ENCODE measurements at regions not wholly inside any gene's neighbourhood (a gene's known extent, or its start where the extent isn't known, plus 50 kb on each side); places are given as distances from the start of the nearest gene placed in this dataset.

GRCh38 chr20:6709910-6710595, 57.4 kb upstream of the BMP2 start:
- Histone ChIP-seq H3K4me1 (ENCODE audit: insufficient read depth, low read length) (no peaks in the 10 kb centered on the region), H3K27ac (ENCODE audit: low read length) (no peak overlapping the region), H3K9me3 (ENCODE audit: insufficient read depth, low read length, severe bottlenecking) (no peaks in the 10 kb centered on the region), H3K79me2 (ENCODE audit: insufficient read depth, low read length) (no peaks in the 10 kb centered on the region), H3K27me3 (ENCODE audit: insufficient read depth, low read length, poor library complexity) (peaks cover 4% of the 10 kb centered on the region), H2AFZ (ENCODE audit: low read depth, low read length) (no peak overlapping the region), H3K36me3 (ENCODE audit: insufficient read depth, low read length) (no peaks in the 10 kb centered on the region), H3K4me3 (ENCODE audit: low read depth in 1 of 2, low read length in 2 of 2) (no peak overlapping the region), H4K20me1 (ENCODE audit: insufficient read depth, low read length) (no peaks in the 10 kb centered on the region), H3K4me2 (ENCODE audit: insufficient read depth, low read length) (no peak overlapping the region), H3K9ac (ENCODE audit: low read depth, low read length) (no peak overlapping the region)
- TF ChIP-seq CTCF (IDR thresholded peaks at IDR 0.05; ENCODE audit: borderline replicate concordance, extremely low read depth, low read length, poor library complexity, severe bottlenecking) (no peak), EZH2 (IDR thresholded peaks at IDR 0.05; ENCODE audit: borderline replicate concordance, low read depth, low read length, severe bottlenecking) (no peak)
- no peak for ATAC-seq (ENCODE audit: insufficient read depth, low read depth)
- DNase-seq = no peak

GRCh38 chr20:6708010-6708409, 59.5 kb upstream of the BMP2 start:
- no peaks in the 10 kb centered on the region for H3K36me3 ChIP-seq (ENCODE audit: insufficient read depth, low read length)
- no peak overlapping the region for H2AFZ ChIP-seq (ENCODE audit: low read depth, low read length)
- no peak overlapping the region for H3K9ac ChIP-seq (ENCODE audit: low read depth, low read length)
- no peak overlapping the region for H3K27ac ChIP-seq (ENCODE audit: low read length)
- ATAC-seq (ENCODE audit: insufficient read depth, low read depth) = no peak
- H3K9me3 ChIP-seq (ENCODE audit: insufficient read depth, low read length, severe bottlenecking) = no peaks in the 10 kb centered on the region
- no peaks in the 10 kb centered on the region for H3K4me1 ChIP-seq (ENCODE audit: insufficient read depth, low read length)
- H3K4me3 ChIP-seq (ENCODE audit: low read depth in 1 of 2, low read length in 2 of 2) = no peak overlapping the region
- H3K27me3 ChIP-seq (ENCODE audit: insufficient read depth, low read length, poor library complexity) = no peaks in the 10 kb centered on the region
- no peaks in the 10 kb centered on the region for H4K20me1 ChIP-seq (ENCODE audit: insufficient read depth, low read length)
- TF ChIP-seq CTCF (IDR thresholded peaks at IDR 0.05; ENCODE audit: borderline replicate concordance, extremely low read depth, low read length, poor library complexity, severe bottlenecking) (no peak), EZH2 (IDR thresholded peaks at IDR 0.05; ENCODE audit: borderline replicate concordance, low read depth, low read length, severe bottlenecking) (no peak)
- no peak overlapping the region for H3K4me2 ChIP-seq (ENCODE audit: insufficient read depth, low read length)
- DNase-seq = no peak
- no peaks in the 10 kb centered on the region for H3K79me2 ChIP-seq (ENCODE audit: insufficient read depth, low read length)

- Histone ChIP-seq H3K9me3 (ENCODE audit: insufficient read depth, low read length, severe bottlenecking) (no peaks in the 10 kb centered on the region), H3K36me3 (ENCODE audit: insufficient read depth, low read length) (no peaks in the 10 kb centered on the region), H3K27me3 (ENCODE audit: insufficient read depth, low read length, poor library complexity) (no peaks in the 10 kb centered on the region), H3K27ac (ENCODE audit: low read length) (no peak overlapping the region), H3K4me1 (ENCODE audit: insufficient read depth, low read length) (no peaks in the 10 kb centered on the region), H2AFZ (ENCODE audit: low read depth, low read length) (no peak overlapping the region), H3K4me2 (ENCODE audit: insufficient read depth, low read length) (no peak overlapping the region), H3K79me2 (ENCODE audit: insufficient read depth, low read length) (no peaks in the 10 kb centered on the region), H3K9ac (ENCODE audit: low read depth, low read length) (no peak overlapping the region), H4K20me1 (ENCODE audit: insufficient read depth, low read length) (no peaks in the 10 kb centered on the region), H3K4me3 (ENCODE audit: low read depth in 1 of 2, low read length in 2 of 2) (no peak overlapping the region)
- ATAC-seq (ENCODE audit: insufficient read depth, low read depth) (no peak), DNase-seq (no peak)
- no peak for TF ChIP-seq CTCF (IDR thresholded peaks at IDR 0.05; ENCODE audit: borderline replicate concordance, extremely low read depth, low read length, poor library complexity, severe bottlenecking)
- TF ChIP-seq EZH2 (IDR thresholded peaks at IDR 0.05; ENCODE audit: borderline replicate concordance, low read depth, low read length, severe bottlenecking) = no peak
These were observed 60.1 kb upstream of the BMP2 start for GRCh38 chr20:6707321-6707831.

Data from DND-41 (cell line).